Inflammatory macrophage (primary cell): ENCODE measurements at regions not wholly inside any gene's neighbourhood (a gene's known extent, or its start where the extent isn't known, plus 50 kb on each side); places are given as distances from the start of the nearest gene placed in this dataset.

Experiments
- DNase-seq, 2 donors: peaks; one replicate each; pipeline ENCODE4 v3.0.0-alpha.2; 2020 to 2022

- no peak for DNase-seq
Measured at GRCh38 chr2:7902251-7902765, 779.5 kb upstream of the ID2 start.

GRCh38 chr2:7904319-7904718 is 777.5 kb upstream of the ID2 start:
- no peak for DNase-seq

- DNase-seq, result no peak
Measured at GRCh38 chr2:7905756-7906155, 776.1 kb upstream of the ID2 start.

- DNase-seq, result no peak
Measured at GRCh38 chr2:7906431-7906830, 775.4 kb upstream of the ID2 start.

GRCh38 chr2:7907041-7907440 is 774.8 kb upstream of the ID2 start:
- no peak for DNase-seq

GRCh38 chr2:7910752-7911151 is 771.1 kb upstream of the ID2 start:
- no peak for DNase-seq

GRCh38 chr2:7911196-7911595 is 770.7 kb upstream of the ID2 start:
- DNase-seq, result no peak

GRCh38 chr2:7913974-7914373 is 767.9 kb upstream of the ID2 start:
- DNase-seq, result no peak

GRCh38 chr2:7915302-7916091 is 766.4 kb upstream of the ID2 start:
- no peak for DNase-seq

- no peak for DNase-seq
Measured at GRCh38 chr2:7916670-7917069, 765.2 kb upstream of the ID2 start.

- no peak for DNase-seq
Measured at GRCh38 chr2:7919510-7919909, 762.3 kb upstream of the ID2 start.

- DNase-seq, result no peak
Measured at GRCh38 chr2:7924023-7924762, 757.7 kb upstream of the ID2 start.

GRCh38 chr2:7925506-7925905 is 756.4 kb upstream of the ID2 start:
- DNase-seq, result no peak

GRCh38 chr2:7927691-7928090 is 754.2 kb upstream of the ID2 start:
- DNase-seq, result no peak

- no peak for DNase-seq
Measured at GRCh38 chr2:7929281-7929680, 752.6 kb upstream of the ID2 start.

GRCh38 chr2:7930800-7931635 is 750.8 kb upstream of the ID2 start:
- no peak for DNase-seq

GRCh38 chr2:7931808-7932207 is 750.0 kb upstream of the ID2 start:
- no peak for DNase-seq

GRCh38 chr2:7933672-7934071 is 748.2 kb upstream of the ID2 start:
- no peak for DNase-seq

- DNase-seq, result no peak
Measured at GRCh38 chr2:7934476-7934875, 747.4 kb upstream of the ID2 start.

GRCh38 chr2:7937082-7937481 is 744.8 kb upstream of the ID2 start:
- DNase-seq, result no peak

GRCh38 chr2:7940723-7941122 is 741.1 kb upstream of the ID2 start:
- no peak for DNase-seq

- DNase-seq, result no peak
Measured at GRCh38 chr2:7943446-7943845, 738.4 kb upstream of the ID2 start.

- no peak for DNase-seq
Measured at GRCh38 chr2:7945026-7945425, 736.8 kb upstream of the ID2 start.
